Stimulated activated CD4-positive, alpha-beta T cell treated with anti-CD3 and anti-CD28 coated beads, TNF-alpha, amount 100 ng/mL, for 4 hours (primary cell): ENCODE measurements at regions not wholly inside any gene's neighbourhood (a gene's known extent, or its start where the extent isn't known, plus 50 kb on each side); places are given as distances from the start of the nearest gene placed in this dataset.

Experiments used
- DNase-seq, 3 experiments: peaks; one replicate each; pipeline ENCODE4 v3.0.0-alpha.2; 2020; ENCODE audit warnings: low read depth in 3 of 3

GRCh38 chr2:129888461-129888860, 91.0 kb upstream of the RAB6C start:
- DNase-seq: no peak

GRCh38 chr2:129888896-129889295, 90.6 kb upstream of the RAB6C start:
- DNase-seq: no peak

DNA sequence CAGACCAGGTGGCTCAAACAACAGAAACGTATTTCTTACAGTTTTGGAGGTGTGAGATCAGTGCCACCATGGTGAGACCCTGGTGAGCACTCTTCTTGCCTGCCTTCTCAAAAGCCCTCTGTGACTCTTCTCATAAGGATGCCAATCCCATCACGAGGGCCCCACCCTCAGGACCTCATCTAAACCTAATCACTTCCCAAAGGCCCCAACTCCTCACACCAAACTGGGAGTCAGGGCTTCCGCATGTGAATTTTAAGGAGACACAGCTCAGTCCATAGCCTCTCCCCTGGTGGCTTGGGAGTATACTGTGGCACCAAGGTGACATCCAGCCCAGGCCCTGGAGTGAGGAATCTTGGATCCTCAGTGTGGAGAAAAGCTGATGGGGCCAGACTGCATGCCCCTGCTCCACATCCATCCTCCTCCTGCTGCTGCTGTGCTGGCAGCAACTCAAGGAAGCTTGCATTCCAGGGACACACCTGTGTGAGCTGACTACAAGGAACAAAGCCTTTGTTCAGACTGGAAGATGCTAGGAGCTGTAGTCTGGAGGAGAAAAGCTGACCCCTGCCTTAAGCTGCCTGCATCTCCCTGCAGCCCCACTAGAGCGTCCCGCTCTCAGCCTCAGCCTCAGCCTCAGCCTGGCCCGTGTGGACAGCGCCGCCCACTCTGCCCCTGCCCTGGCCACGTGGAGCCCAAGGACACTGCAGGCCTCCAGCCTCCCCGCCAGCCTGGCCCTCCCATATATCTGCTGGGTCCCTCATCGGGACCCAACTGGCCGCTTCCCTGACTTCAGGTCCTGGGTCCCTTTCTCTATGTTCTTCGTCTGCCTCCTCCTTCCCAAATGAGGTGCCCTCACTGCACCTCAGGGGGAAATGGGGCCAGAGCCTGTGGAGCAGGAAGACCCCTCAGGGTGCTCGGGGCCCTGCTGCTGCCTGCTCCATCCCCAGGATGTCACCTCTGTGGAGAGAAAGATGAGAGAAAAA, 87.8 kb upstream of the RAB6C start:
- no peak for DNase-seq

- DNase-seq: no peak
These were observed 87.1 kb upstream of the RAB6C start for GRCh38 chr2:129892360-129892759.

- DNase-seq: no peak
These were observed 86.7 kb upstream of the RAB6C start for GRCh38 chr2:129892773-129893172.

- no peak for DNase-seq
These were observed 86.2 kb upstream of the RAB6C start for GRCh38 chr2:129893244-129893643.

DNA sequence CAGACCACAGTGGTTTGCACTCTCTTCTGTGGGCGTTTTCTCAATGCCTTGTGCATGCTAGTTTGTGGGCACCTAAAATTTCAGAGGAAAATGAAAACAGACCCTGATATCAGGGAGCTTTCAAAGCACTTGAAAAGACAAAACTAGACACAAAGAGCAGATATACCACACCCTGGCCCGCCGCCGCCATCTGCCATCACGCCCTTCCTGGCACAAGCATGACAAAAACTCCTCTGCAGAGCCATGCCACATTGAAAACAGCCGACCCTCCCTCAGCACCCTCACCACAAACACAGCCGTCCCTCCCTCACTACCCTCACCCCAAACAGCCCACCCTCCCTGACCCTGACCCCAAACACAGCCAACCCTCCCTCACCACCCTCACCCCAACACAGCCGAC, 84.8 kb upstream of the RAB6C start:
- DNase-seq: no peak

GRCh38 chr2:129895061-129895460, 84.4 kb upstream of the RAB6C start:
- no peak for DNase-seq

- no peak for DNase-seq
These were observed 83.9 kb upstream of the RAB6C start for GRCh38 chr2:129895526-129896082.

DNA sequence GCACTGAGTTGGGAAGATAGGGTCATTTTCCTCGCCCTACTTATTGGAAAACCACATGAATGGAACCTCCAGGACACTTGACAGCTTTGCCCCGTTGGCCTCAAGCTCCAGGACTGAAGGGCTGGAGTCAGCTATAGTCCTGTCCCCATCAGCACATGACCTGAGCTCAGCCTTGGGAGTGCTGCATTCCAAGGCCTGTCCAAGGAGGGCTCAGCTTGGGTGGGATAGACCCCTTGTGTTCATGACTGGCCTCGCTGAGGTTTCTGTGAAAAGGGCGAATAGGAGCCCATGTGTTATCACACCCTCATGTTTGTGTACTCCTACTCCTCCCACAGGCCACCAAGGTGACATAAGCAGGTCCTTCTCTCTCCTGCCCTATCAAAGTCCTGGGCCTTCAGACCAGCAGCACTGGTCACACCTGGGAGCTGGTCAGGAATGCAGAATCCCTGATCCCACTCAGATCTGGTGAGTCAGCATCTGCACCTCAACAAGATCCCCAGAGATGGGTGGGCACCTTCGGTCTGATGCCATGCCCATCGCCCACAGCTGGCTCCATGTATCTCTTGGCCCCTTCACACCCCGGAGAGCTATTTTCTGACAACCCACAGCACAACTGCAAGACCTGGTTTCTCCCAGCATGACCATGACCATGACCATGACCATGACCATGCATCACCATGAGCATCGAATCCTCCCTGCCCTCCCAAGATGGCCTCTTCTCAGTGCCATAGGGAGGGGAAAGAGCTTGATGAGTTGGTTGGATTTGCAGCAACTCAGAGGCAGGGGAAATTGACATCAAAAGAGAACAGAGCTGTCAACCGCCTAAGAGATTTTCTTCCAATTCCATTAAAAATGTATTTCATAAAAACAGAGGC, 83.0 kb upstream of the RAB6C start:
- DNase-seq: no peak

DNA sequence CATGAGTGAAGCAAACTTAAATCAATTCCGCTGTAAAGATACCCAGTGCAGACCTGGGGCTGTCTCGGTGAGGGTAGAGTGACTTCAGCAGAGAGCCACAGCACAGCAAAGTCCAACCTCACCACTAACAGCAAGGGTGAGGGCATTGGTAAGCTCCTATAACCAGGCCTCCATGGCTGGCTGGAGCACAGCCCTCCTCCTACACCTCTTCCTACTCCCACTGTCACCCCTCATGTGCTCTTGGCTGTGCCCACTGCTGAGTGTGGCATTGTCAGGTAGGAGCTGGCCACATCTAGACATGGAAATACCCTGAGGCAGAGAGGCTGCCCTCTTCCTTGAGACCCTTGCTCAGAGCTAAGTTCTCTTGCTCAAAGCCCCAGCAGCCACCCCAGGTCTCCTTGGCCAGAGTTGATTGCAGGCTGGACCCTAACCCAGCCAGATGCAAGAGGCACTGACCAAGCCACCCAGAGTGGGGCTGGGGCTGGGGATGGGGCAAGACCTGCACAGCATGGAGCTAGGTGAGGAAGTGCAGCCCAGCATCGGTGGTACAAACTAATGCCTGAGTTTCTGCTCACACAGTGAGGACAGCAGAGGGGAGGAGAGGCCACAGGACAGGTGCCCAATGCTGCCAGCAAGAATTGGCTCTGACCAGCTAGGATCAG, 77.6 kb upstream of the RAB6C start:
- no peak for DNase-seq

- DNase-seq: no peak
These were observed 76.5 kb upstream of the RAB6C start for GRCh38 chr2:129902731-129903585.

DNA sequence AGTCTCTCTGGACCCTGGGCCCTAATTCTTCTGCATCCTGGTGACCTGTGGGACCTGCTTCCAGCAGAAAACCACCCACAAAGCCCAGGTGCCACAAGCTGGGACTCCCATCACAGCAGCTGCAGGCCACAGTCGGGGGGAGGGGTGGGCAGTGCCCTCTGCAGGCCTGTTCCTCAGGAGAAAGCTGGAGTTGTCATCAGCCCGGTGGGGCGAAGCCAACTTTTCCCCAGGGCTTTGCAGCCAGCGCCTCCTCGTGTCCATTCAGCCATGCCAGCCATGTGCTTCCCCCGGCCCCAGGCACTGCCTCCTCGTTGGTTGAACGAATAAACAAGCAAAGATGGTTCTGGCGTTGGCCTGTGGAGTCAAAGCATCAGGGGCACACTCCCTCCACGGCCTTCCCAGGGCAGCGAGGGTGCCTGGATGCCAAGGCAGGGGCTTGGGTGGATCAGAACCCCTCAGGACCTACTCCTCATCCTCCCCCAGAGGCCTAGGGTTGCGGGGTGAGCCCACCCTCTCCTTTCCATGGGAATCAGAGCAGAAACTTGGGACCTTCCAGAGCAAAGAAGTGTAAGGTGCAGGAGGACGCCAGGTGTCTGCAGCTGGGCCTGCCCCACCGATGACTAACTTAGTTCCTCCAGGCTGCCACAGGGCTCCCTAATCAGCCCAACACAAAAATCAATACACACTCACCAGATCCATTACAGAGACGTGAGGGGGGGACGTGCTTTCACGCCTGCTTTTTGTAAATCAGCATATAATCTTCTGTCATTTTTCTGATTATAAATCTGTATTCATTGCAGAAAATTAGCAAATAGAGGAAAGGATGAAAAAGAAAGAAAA, 75.7 kb upstream of the RAB6C start:
- DNase-seq: no peak

- no peak for DNase-seq
These were observed 74.7 kb upstream of the RAB6C start for GRCh38 chr2:129904532-129905446.

GRCh38 chr2:129905664-129906081, 73.8 kb upstream of the RAB6C start:
- no peak for DNase-seq

DNA sequence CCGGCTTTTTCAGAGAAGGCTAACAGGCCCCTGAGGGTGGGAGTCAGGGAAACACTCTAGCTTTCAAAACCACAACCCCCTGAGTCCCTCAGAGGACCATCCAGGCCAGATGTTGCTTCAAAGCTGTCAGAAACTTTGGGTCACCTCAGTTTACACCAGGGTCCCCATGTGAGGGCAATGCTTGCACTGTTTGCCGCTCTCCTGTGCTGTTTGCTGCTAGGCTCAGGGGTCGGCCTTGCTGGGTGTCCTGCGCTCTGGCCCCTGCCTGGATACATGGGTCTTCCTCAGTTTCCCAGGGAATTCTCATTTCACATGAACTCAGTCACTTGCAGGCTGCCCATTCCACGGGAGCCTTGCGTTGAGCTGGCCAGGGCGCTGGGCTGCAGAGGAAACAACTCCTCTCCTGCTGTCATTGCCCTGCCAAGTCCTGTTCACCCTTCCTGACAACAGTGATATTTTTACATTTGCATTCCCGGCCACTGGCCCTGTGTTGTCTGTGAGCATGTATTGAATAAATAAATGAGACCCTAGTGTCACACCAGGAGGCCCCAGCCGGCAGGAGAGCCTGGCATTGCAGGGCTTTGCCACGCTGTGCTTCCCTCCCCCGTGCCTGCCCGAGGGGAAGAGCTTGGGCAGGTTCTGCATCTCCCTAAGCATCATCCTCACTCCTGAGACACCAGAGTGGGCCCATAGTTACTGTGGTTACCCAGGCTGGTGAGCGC, 73.2 kb upstream of the RAB6C start:
- DNase-seq: no peak

DNA sequence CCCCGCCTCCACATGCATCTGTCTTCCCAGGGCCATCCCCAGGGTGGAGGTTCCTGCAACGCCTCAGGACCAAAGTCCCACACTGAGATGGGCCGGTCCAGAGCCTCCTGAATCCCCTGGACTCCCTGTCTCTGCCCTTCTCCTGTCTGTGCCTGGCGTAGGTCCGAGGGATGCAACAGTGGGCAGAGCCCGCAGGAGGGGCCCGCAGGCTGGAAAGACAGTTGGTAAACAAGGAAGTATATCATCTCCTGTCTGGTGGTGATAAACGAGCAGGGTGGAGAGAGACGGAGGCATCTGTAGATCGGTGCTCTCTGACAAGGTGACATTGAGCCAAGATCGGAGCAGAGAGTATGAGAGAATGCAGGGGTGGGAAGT, 72.6 kb upstream of the RAB6C start:
- no peak for DNase-seq
